Body of pancreas (tissue), 4 donors: ENCODE measurements at regions not wholly inside any gene's neighbourhood (a gene's known extent, or its start where the extent isn't known, plus 50 kb on each side); places are given as distances from the start of the nearest gene placed in this dataset.

Experiments
- CTCF ChIP-seq, 7 experiments: fragments of 450-650 bp in 4 of 7; fragments of 200-600 bp in 3 of 7; sonication (generic) in 3 of 7; IDR thresholded peaks; one replicate each; pipeline ENCODE4 v1.5.1; 2016 to 2019; ENCODE audit warnings: antibody characterized with exemption in 7 of 7
- POLR2A ChIP-seq, 3 donors: fragments of 450-650 bp; IDR thresholded peaks; one replicate each; pipeline ENCODE4 v1.6.1; 2016; ENCODE audit warnings: antibody characterized with exemption in 3 of 3, mild to moderate bottlenecking in 2 of 3

- TF ChIP-seq CTCF (IDR thresholded peaks at IDR 0.05) (no peak), POLR2A (IDR thresholded peaks at IDR 0.05) (no peak)
These were observed 301.6 kb downstream of the FRK start for GRCh38 chr6:115759051-115759450.
